Lower leg skin (tissue), 3 donors: ENCODE measurements at regions not wholly inside any gene's neighbourhood (a gene's known extent, or its start where the extent isn't known, plus 50 kb on each side); places are given as distances from the start of the nearest gene placed in this dataset.

ENCODE experiments used
- CTCF ChIP-seq, 3 donors: fragments of 450-650 bp; IDR thresholded peaks; one replicate each; pipeline ENCODE4 v1.5.1; 2016; ENCODE audit warnings: antibody characterized with exemption in 3 of 3, mild to moderate bottlenecking in 3 of 3, moderate library complexity in 2 of 3
- POLR2A ChIP-seq, 2 donors: fragments of 450-650 bp; IDR thresholded peaks; one replicate each; pipeline ENCODE4 v1.6.1; 2016 to 2017; ENCODE audit warnings: antibody characterized with exemption in 2 of 2, mild to moderate bottlenecking in 1 of 2, moderate library complexity in 1 of 2

DNA sequence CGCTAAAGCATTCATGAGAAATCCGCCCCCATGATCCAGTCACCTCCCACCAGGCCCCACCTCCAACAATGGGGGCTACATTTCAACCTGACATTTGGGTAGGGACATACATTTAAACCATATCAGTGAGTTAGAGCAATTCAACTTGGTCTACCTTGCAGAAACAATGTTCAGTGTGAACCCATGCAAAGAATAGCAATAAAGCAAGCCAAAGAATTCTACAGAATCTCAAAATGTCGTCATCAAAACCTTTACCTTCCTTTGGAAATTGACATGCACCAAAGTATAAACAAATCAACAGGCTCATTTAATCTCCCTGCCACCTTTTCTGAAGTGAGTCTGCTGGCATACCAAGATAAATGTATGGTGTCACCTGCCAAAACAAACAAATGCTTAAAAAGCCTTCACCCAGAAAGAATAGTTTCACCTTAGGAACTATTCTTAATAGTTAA is 68.8 kb upstream of the ABLIM1 start:
- no peak for TF ChIP-seq CTCF (IDR thresholded peaks at IDR 0.05)
- TF ChIP-seq POLR2A (IDR thresholded peaks at IDR 0.05), result no peak
